Liver (tissue), 7 donors: ENCODE measurements at regions not wholly inside any gene's neighbourhood (a gene's known extent, or its start where the extent isn't known, plus 50 kb on each side); places are given as distances from the start of the nearest gene placed in this dataset.

Experiments
- DNase-seq: peaks from one replicate; pipeline ENCODE4 v3.0.0-alpha.2; 2017; ENCODE audit warnings: low spot score
- H3K27ac ChIP-seq, 2 donors: one replicate each; pipeline ENCODE4 v1.7.0; 2013; ENCODE audit warnings: inconsistent platforms in 2 of 2, low read length in 2 of 2, control low read depth in 1 of 2, low read depth in 1 of 2, mild to moderate bottlenecking in 1 of 2
- H3K27me3 ChIP-seq, 4 donors: one replicate each; pipeline versions ENCODE4 v1.6.1 to v1.7.0; 2013; ENCODE audit warnings: low read length in 3 of 4, inconsistent platforms in 1 of 4, mild to moderate bottlenecking in 1 of 4, moderate library complexity in 1 of 4; ENCODE audit not compliant: control insufficient read depth in 4 of 4, insufficient read depth in 4 of 4
- H3K36me3 ChIP-seq, 4 donors: one replicate each; pipeline versions ENCODE4 v1.6.1 to v1.7.0; 2013; ENCODE audit warnings: low read length in 3 of 4, mild to moderate bottlenecking in 3 of 4, low read depth in 1 of 4, moderate library complexity in 1 of 4; ENCODE audit not compliant: control insufficient read depth in 4 of 4, insufficient read depth in 3 of 4
- H3K4me1 ChIP-seq, 4 donors: one replicate each; pipeline versions ENCODE4 v1.6.1 to v1.7.0; 2013; ENCODE audit warnings: low read length in 3 of 4, mild to moderate bottlenecking in 3 of 4, moderate library complexity in 1 of 4; ENCODE audit not compliant: control insufficient read depth in 4 of 4, insufficient read depth in 4 of 4
- H3K4me3 ChIP-seq, 3 donors: one replicate each; pipeline versions ENCODE4 v1.6.1 to v1.7.0; 2013; ENCODE audit warnings: low read length in 3 of 3, control low read depth in 1 of 3, low read depth in 1 of 3, mild to moderate bottlenecking in 1 of 3
- H3K9ac ChIP-seq, 2 donors: one replicate each; pipeline ENCODE4 v1.7.0; 2013; ENCODE audit warnings: low read length in 2 of 2, mild to moderate bottlenecking in 2 of 2, moderate library complexity in 2 of 2, control low read depth in 1 of 2, low read depth in 1 of 2
- H3K9me3 ChIP-seq, 4 donors: one replicate each; pipeline versions ENCODE4 v1.6.1 to v1.7.0; 2013; ENCODE audit warnings: low read length in 3 of 4; ENCODE audit not compliant: control insufficient read depth in 4 of 4
- ATF3 ChIP-seq: IDR thresholded peaks from 2 replicates; pipeline ENCODE4 v1.6.1; 2016; ENCODE audit warnings: antibody characterized with exemption
- EGR1 ChIP-seq, 2 donors: IDR thresholded peaks; 2 replicates each; pipeline ENCODE4 v1.6.1; 2016 to 2018; ENCODE audit warnings: antibody characterized with exemption in 2 of 2, low read depth in 2 of 2
- FOXA1 ChIP-seq: IDR thresholded peaks from 2 replicates; pipeline ENCODE4 v1.6.1; 2016; ENCODE audit warnings: antibody characterized with exemption
- HNF4A ChIP-seq, 2 donors: conservative IDR thresholded peaks; 2 replicates each; pipeline ENCODE4 v1.6.1; 2016; ENCODE audit warnings: antibody characterized with exemption in 2 of 2, mild to moderate bottlenecking in 2 of 2
- JUND ChIP-seq, 2 donors: IDR thresholded peaks; 2 replicates each; pipeline ENCODE4 v1.6.1; 2016; ENCODE audit warnings: antibody characterized with exemption in 2 of 2
- NR2F2 ChIP-seq: IDR thresholded peaks from 2 replicates; pipeline ENCODE4 v1.6.1; 2016; ENCODE audit warnings: antibody characterized with exemption
- RAD21 ChIP-seq, 2 donors: IDR thresholded peaks; 2 replicates each; pipeline ENCODE4 v1.6.1; 2016; ENCODE audit warnings: antibody characterized with exemption in 2 of 2, mild to moderate bottlenecking in 2 of 2
- REST ChIP-seq: IDR thresholded peaks from 2 replicates; pipeline ENCODE4 v1.6.1; 2016; ENCODE audit warnings: antibody characterized with exemption, mild to moderate bottlenecking
- RXRA ChIP-seq, 2 donors: IDR thresholded peaks; 2 replicates each; pipeline ENCODE4 v1.6.1; 2017 to 2018; ENCODE audit warnings: antibody characterized with exemption in 2 of 2, mild to moderate bottlenecking in 1 of 2
- SP1 ChIP-seq: IDR thresholded peaks from 2 replicates; pipeline ENCODE4 v1.6.1; 2018; ENCODE audit warnings: antibody characterized with exemption, mild to moderate bottlenecking
- YY1 ChIP-seq: IDR thresholded peaks from 2 replicates; pipeline ENCODE4 v1.6.1; 2016; ENCODE audit warnings: antibody characterized with exemption, mild to moderate bottlenecking
- ZBTB33 ChIP-seq: IDR thresholded peaks from 2 replicates; pipeline ENCODE4 v1.6.1; 2016; ENCODE audit warnings: antibody characterized with exemption
- WGBS: extraction: QIAGEN DNeasy Blood & Tissue Kit; methylation state at CpG from one replicate; pipeline ENCODE4 v1.1.7; 2013; 5-methylcytosine and 5-hydroxymethylcytosine counted together
- donor health status: healthy.
- donor health status: healthy.
- donor health status: healthy.
- donor health status: healthy.

DNA sequence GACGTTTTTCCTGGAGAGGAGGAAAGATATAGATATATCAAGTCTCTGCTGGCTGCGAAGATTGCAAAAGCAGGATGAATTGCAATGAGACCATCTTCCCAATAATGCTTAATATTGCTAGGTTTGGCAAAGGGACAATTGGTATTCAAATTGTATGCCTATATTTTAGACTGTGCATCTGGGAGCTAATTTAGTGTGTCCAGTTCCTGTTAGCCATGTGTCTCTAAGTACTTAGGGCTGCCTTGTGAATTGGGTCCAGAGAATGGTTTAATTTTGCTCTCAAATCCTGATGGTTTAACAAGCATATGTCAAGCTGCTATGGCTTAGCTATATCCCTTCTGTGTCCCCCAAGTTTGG, 97.6 kb upstream of the ZNF366 start:
- Histone ChIP-seq H3K4me1 (no peaks in the 10 kb centered on the region), H3K36me3 (no peaks in the 10 kb centered on the region), H3K4me3 (no peak overlapping the region), H3K27me3 (no peaks in the 10 kb centered on the region), H3K9ac (no peak overlapping the region), H3K27ac (no peak overlapping the region), H3K9me3 (no peaks in the 10 kb centered on the region)
- no peak for DNase-seq
- TF ChIP-seq RXRA (IDR thresholded peaks at IDR 0.05) (no peak), JUND (IDR thresholded peaks at IDR 0.05) (no peak), RAD21 (IDR thresholded peaks at IDR 0.05) (no peak), REST (no peak), EGR1 (IDR thresholded peaks at IDR 0.05; ENCODE audit: low read depth in 2 of 2) (no peak), YY1 (no peak), SP1 (no peak), ZBTB33 (no peak), NR2F2 (no peak), ATF3 (no peak), HNF4A (conservative IDR thresholded peaks at IDR 0.05) (no peak), FOXA1 (no peak)
- WGBS, result 81% methylated on average over 2 of the region's 2 CpGs

GRCh38 chr5:72604111-72604797, 97.0 kb upstream of the ZNF366 start:
- no peak overlapping the region for H3K4me3 ChIP-seq
- H3K4me1 ChIP-seq, result no peaks in the 10 kb centered on the region
- no peaks in the 10 kb centered on the region for H3K36me3 ChIP-seq
- no peak overlapping the region for H3K27ac ChIP-seq
- no peak for DNase-seq
- no peaks in the 10 kb centered on the region for H3K27me3 ChIP-seq
- no peak overlapping the region for H3K9ac ChIP-seq
- TF ChIP-seq EGR1 (IDR thresholded peaks at IDR 0.05; ENCODE audit: low read depth in 2 of 2) (no peak), FOXA1 (no peak), NR2F2 (no peak), SP1 (peak; percentile 9)
- 72% methylated on average over 11 of the region's 11 CpGs for WGBS
- H3K9me3 ChIP-seq, result peaks cover 0 to 1% (median 0%) of the 10 kb centered on the region in 4 donors
